Mammary epithelial cell (primary cell): ENCODE measurements at regions not wholly inside any gene's neighbourhood (a gene's known extent, or its start where the extent isn't known, plus 50 kb on each side); places are given as distances from the start of the nearest gene placed in this dataset.

Experiments
- CTCF ChIP-seq, 2 donors: IDR thresholded peaks in 1 of 2; conservative IDR thresholded peaks in 1 of 2; 2 replicates each; pipeline ENCODE4 v1.5.1; 2011 to 2012; ENCODE audit warnings: inconsistent platforms in 2 of 2, low read length in 2 of 2, mild to moderate bottlenecking in 2 of 2, control low read depth in 1 of 2, low read depth in 1 of 2; ENCODE audit not compliant: insufficient read depth in 1 of 2; ENCODE audit errors: extremely low read depth in 1 of 2
- EZH2 ChIP-seq: IDR thresholded peaks from 2 replicates; pipeline ENCODE4 v1.6.1; 2012; ENCODE audit warnings: low read length, inconsistent platforms, borderline replicate concordance

GRCh38 chr13:84910423-84910822 lies 888.8 kb downstream of the SLITRK6 start:
- no peak for TF ChIP-seq EZH2
- TF ChIP-seq CTCF (conservative IDR thresholded peaks at IDR 0.05 in 1 of 2, IDR thresholded peaks at IDR 0.05 in 1 of 2; ENCODE audit: extremely low read depth in 1 of 2, insufficient read depth in 1 of 2, low read depth in 1 of 2, low read length in 2 of 2), result no peak
